CD4-positive, alpha-beta T cell (primary cell): ENCODE measurements at regions not wholly inside any gene's neighbourhood (a gene's known extent, or its start where the extent isn't known, plus 50 kb on each side); places are given as distances from the start of the nearest gene placed in this dataset.

Experiments
- ATAC-seq: fragments of 200-7000 bp; cut with Tn5 transposase; one replicate; pipeline ENCODE4 v1.10.0; 2022; ENCODE audit warnings: mild to moderate bottlenecking; ENCODE audit not compliant: poor library complexity
- CTCF ChIA-PET: fragments of 350-600 bp; sonication (Branson Sonifier 250); formaldehyde crosslinking; loops from one replicate; lab custom pipeline; 2021; ENCODE audit warnings: antibody characterized with exemption, inconsistent platforms; lab: Charles Lee
- POLR2A ChIA-PET: fragments of 350-600 bp; sonication (Branson Sonifier 250); formaldehyde crosslinking; loops from one replicate; lab custom pipeline; 2021; ENCODE audit warnings: antibody characterized with exemption, inconsistent platforms; lab: Charles Lee
- DNase-seq, 14 experiments: peaks; one replicate each; pipeline ENCODE4 v3.0.0-alpha.2; 2013 to 2020; ENCODE audit warnings: mixed read lengths in 2 of 14
- H3K27ac ChIP-seq, 2 donors: one replicate each; pipeline versions ENCODE4 v1.5.1 to v1.7.0; 2013; ENCODE audit warnings: low read length in 2 of 2, low read depth in 1 of 2, mild to moderate bottlenecking in 1 of 2
- H3K27me3 ChIP-seq, 2 experiments: 1 replicate in 1 of 2; 2 replicates in 1 of 2; pipeline versions ENCODE4 v1.6.1 to v1.7.0; 2013; ENCODE audit warnings: low read length in 2 of 2, control low read depth in 1 of 2, mild to moderate bottlenecking in 1 of 2, moderate library complexity in 1 of 2; ENCODE audit not compliant: insufficient read depth in 2 of 2, control insufficient read depth in 1 of 2
- H3K36me3 ChIP-seq: one replicate; pipeline ENCODE4 v1.6.1; 2013; ENCODE audit warnings: low read length, control low read depth; ENCODE audit not compliant: insufficient read depth
- H3K4me1 ChIP-seq: one replicate; pipeline ENCODE4 v1.6.1; 2013; ENCODE audit warnings: low read length, control low read depth; ENCODE audit not compliant: insufficient read depth
- H3K4me3 ChIP-seq: one replicate; pipeline ENCODE4 v1.5.1; 2013; ENCODE audit warnings: mild to moderate bottlenecking, low read length, moderate library complexity
- H3K9me3 ChIP-seq, 2 experiments: 1 replicate in 1 of 2; 2 replicates in 1 of 2; pipeline versions ENCODE4 v1.6.1 to v1.7.0; 2013; ENCODE audit warnings: low read length in 2 of 2, mild to moderate bottlenecking in 2 of 2, control low read depth in 1 of 2, moderate library complexity in 1 of 2; ENCODE audit not compliant: control insufficient read depth in 1 of 2, insufficient read depth in 1 of 2
- H3K27ac Mint-ChIP-seq: one replicate; pipeline ENCODE4 v1.8.0; 2020; ENCODE audit warnings: mixed read lengths
- H3K27me3 Mint-ChIP-seq: one replicate; pipeline ENCODE4 v1.8.0; 2021; ENCODE audit warnings: mixed read lengths
- H3K36me3 Mint-ChIP-seq: one replicate; pipeline ENCODE4 v1.8.0; 2021; ENCODE audit warnings: low read depth, mixed read lengths
- H3K4me1 Mint-ChIP-seq: one replicate; pipeline ENCODE4 v1.8.0; 2021; ENCODE audit warnings: low read depth, mixed read lengths
- H3K4me3 Mint-ChIP-seq: one replicate; pipeline ENCODE4 v1.8.0; 2020; ENCODE audit warnings: mild to moderate bottlenecking, mixed read lengths
- H3K9me3 Mint-ChIP-seq: one replicate; pipeline ENCODE4 v1.8.0; 2020; ENCODE audit warnings: mixed read lengths
- intact Hi-C, 2 experiments: fragments of 100-400 bp; cut with DNase I in 1 of 2; cut with micrococcal nuclease in 1 of 2; formaldehyde crosslinking; loops; one replicate each; pipeline versions ENCODE4 v1.15.1 to v1.9.0; 2023 to 2025; cut with DNase I, micrococcal nuclease
- TF ChIP-seq, protein P1 (sequence below): fragments of 200-600 bp; IDR thresholded peaks from one replicate; pipeline ENCODE4 v1.8.0; 2022; ENCODE audit warnings: antibody characterized with exemption, mild to moderate bottlenecking

- H3K4me1 ChIP-seq = no peaks in the 10 kb centered on the region
- Mint-ChIP-seq H3K27me3 (no peaks in the 10 kb centered on the region), H3K27ac (no peak overlapping the region), H3K9me3 (peaks cover 2% of the 10 kb centered on the region), H3K4me3 (no peak overlapping the region), H3K36me3 (peaks cover 29% of the 10 kb centered on the region), H3K4me1 (no peaks in the 10 kb centered on the region)
- DNase-seq (no peak), ATAC-seq (no peak)
- CTCF ChIA-PET = no interaction called here
- H3K27me3 ChIP-seq = no peaks in the 10 kb centered on the region
- H3K27ac ChIP-seq = no peak overlapping the region
- H3K9me3 ChIP-seq = no peaks in the 10 kb centered on the region
- TF ChIP-seq, protein P1, sequence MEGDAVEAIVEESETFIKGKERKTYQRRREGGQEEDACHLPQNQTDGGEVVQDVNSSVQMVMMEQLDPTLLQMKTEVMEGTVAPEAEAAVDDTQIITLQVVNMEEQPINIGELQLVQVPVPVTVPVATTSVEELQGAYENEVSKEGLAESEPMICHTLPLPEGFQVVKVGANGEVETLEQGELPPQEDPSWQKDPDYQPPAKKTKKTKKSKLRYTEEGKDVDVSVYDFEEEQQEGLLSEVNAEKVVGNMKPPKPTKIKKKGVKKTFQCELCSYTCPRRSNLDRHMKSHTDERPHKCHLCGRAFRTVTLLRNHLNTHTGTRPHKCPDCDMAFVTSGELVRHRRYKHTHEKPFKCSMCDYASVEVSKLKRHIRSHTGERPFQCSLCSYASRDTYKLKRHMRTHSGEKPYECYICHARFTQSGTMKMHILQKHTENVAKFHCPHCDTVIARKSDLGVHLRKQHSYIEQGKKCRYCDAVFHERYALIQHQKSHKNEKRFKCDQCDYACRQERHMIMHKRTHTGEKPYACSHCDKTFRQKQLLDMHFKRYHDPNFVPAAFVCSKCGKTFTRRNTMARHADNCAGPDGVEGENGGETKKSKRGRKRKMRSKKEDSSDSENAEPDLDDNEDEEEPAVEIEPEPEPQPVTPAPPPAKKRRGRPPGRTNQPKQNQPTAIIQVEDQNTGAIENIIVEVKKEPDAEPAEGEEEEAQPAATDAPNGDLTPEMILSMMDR = no peak
- POLR2A ChIA-PET = no interaction called here
- H3K36me3 ChIP-seq = no peaks in the 10 kb centered on the region
- no peak overlapping the region for H3K4me3 ChIP-seq
- intact Hi-C loops = no loop called here
Observed at GRCh38 chr2:54061272-54061671, 54.1 kb upstream of the ACYP2 start.

GRCh38 chr2:54059986-54060385 lies 55.4 kb upstream of the ACYP2 start:
- H3K36me3 Mint-ChIP-seq = peaks cover 28% of the 10 kb centered on the region
- H3K27ac Mint-ChIP-seq = no peak overlapping the region
- Histone ChIP-seq H3K27me3 (no peaks in the 10 kb centered on the region), H3K9me3 (no peaks in the 10 kb centered on the region), H3K4me1 (no peaks in the 10 kb centered on the region), H3K4me3 (no peak overlapping the region), H3K27ac (no peak overlapping the region), H3K36me3 (no peaks in the 10 kb centered on the region)
- peaks cover 2% of the 10 kb centered on the region for H3K9me3 Mint-ChIP-seq
- CTCF ChIA-PET = no interaction called here
- H3K4me1 Mint-ChIP-seq = peaks cover 3% of the 10 kb centered on the region
- intact Hi-C loops = no loop called here
- no peak for DNase-seq
- H3K4me3 Mint-ChIP-seq = no peak overlapping the region
- TF ChIP-seq, protein P1 = no peak
- H3K27me3 Mint-ChIP-seq = no peaks in the 10 kb centered on the region
- no peak for ATAC-seq
- POLR2A ChIA-PET = no interaction called here

- no peak for ATAC-seq
- Histone ChIP-seq H3K27ac (no peak overlapping the region), H3K9me3 (no peaks in the 10 kb centered on the region), H3K27me3 (no peaks in the 10 kb centered on the region), H3K36me3 (no peaks in the 10 kb centered on the region), H3K4me3 (no peak overlapping the region), H3K4me1 (no peaks in the 10 kb centered on the region)
- intact Hi-C loops = no loop called here
- Mint-ChIP-seq H3K4me3 (no peak overlapping the region), H3K27me3 (no peaks in the 10 kb centered on the region), H3K27ac (no peak overlapping the region), H3K4me1 (peaks cover 7% of the 10 kb centered on the region), H3K36me3 (peaks cover 32% of the 10 kb centered on the region), H3K9me3 (peaks cover 2% of the 10 kb centered on the region)
- ChIA-PET CTCF (no interaction called here), POLR2A (no interaction called here)
- TF ChIP-seq, protein P1 = no peak
- DNase-seq = no peak
Observed at GRCh38 chr2:54059504-54059903, 55.9 kb upstream of the ACYP2 start.
